ENCODE measurements at regions not wholly inside any gene's neighbourhood (a gene's known extent, or its start where the extent isn't known, plus 50 kb on each side); places are given as distances from the start of the nearest gene placed in this dataset.

- H3K9me3 ChIP-seq (ENCODE audit: low read depth), result no peaks in the 10 kb centered on the region
- H3K4me1 Mint-ChIP-seq, result no peaks in the 10 kb centered on the region
- no peak overlapping the region for H3K27ac ChIP-seq
- H3K27me3 Mint-ChIP-seq (ENCODE audit: insufficient read depth, low read depth), result no peaks in the 10 kb centered on the region
- no peak overlapping the region for H2AFZ ChIP-seq (replicated peaks)
- no peaks in the 10 kb centered on the region for H3K36me3 Mint-ChIP-seq
- no peaks in the 10 kb centered on the region for H3F3A ChIP-seq (ENCODE audit: low read depth)
- no peak for DNase-seq (ENCODE audit: low spot score)
- H3K79me2 ChIP-seq (ENCODE audit: low read depth), result no peaks in the 10 kb centered on the region
- no peak overlapping the region for H3K4me2 ChIP-seq
- no peaks in the 10 kb centered on the region for H3K27me3 ChIP-seq
- no peaks in the 10 kb centered on the region for H4K20me1 ChIP-seq (ENCODE audit: low read depth)
- no peak overlapping the region for H3K27ac Mint-ChIP-seq
- H3K9ac ChIP-seq, result no peak overlapping the region
- no peak overlapping the region for H3K4me3 Mint-ChIP-seq
- TF ChIP-seq EZH2 (IDR thresholded peaks at IDR 0.05), result no peak
- no peak for TF ChIP-seq CTCF (IDR thresholded peaks at IDR 0.05)
- no peak for TF ChIP-seq EZH2phosphoT487 (IDR thresholded peaks at IDR 0.05)
- no peaks in the 10 kb centered on the region for H3K36me3 ChIP-seq
- H3K9me3 Mint-ChIP-seq, result peaks cover 5% of the 10 kb centered on the region
- no peaks in the 10 kb centered on the region for H3K4me1 ChIP-seq
- H3K4me3 ChIP-seq, result no peak overlapping the region
Observed at GRCh38 chr10:125401462-125401861, 241.1 kb upstream of the CTBP2 start.

- H3K27me3 Mint-ChIP-seq (ENCODE audit: insufficient read depth, low read depth), result peaks cover 2% of the 10 kb centered on the region
- no peak overlapping the region for H3K4me3 Mint-ChIP-seq
- no peak for TF ChIP-seq EZH2 (IDR thresholded peaks at IDR 0.05)
- no peak for TF ChIP-seq CTCF (IDR thresholded peaks at IDR 0.05)
- no peak for TF ChIP-seq EZH2phosphoT487 (IDR thresholded peaks at IDR 0.05)
- Histone ChIP-seq H2AFZ (replicated peaks) (no peak overlapping the region), H4K20me1 (ENCODE audit: low read depth) (no peaks in the 10 kb centered on the region), H3F3A (ENCODE audit: low read depth) (no peaks in the 10 kb centered on the region), H3K27me3 (no peaks in the 10 kb centered on the region), H3K4me3 (no peak overlapping the region), H3K27ac (no peak overlapping the region), H3K9me3 (ENCODE audit: low read depth) (no peaks in the 10 kb centered on the region), H3K9ac (no peak overlapping the region), H3K79me2 (ENCODE audit: low read depth) (no peaks in the 10 kb centered on the region), H3K4me1 (no peaks in the 10 kb centered on the region), H3K4me2 (no peak overlapping the region), H3K36me3 (no peaks in the 10 kb centered on the region)
- no peaks in the 10 kb centered on the region for H3K4me1 Mint-ChIP-seq
- DNase-seq (ENCODE audit: low spot score), result no peak
- no peak overlapping the region for H3K27ac Mint-ChIP-seq
- peaks cover 5% of the 10 kb centered on the region for H3K9me3 Mint-ChIP-seq
- H3K36me3 Mint-ChIP-seq, result no peaks in the 10 kb centered on the region
Observed at GRCh38 chr10:125399289-125399688, 238.9 kb upstream of the CTBP2 start.

- Mint-ChIP-seq H3K36me3 (no peaks in the 10 kb centered on the region), H3K4me1 (no peaks in the 10 kb centered on the region), H3K4me3 (no peak overlapping the region), H3K27me3 (ENCODE audit: insufficient read depth, low read depth) (peaks cover 2% of the 10 kb centered on the region), H3K27ac (no peak overlapping the region), H3K9me3 (peaks cover 5% of the 10 kb centered on the region)
- Histone ChIP-seq H3K4me1 (no peaks in the 10 kb centered on the region), H3K4me3 (no peak overlapping the region), H3K9ac (no peak overlapping the region), H2AFZ (replicated peaks) (no peak overlapping the region), H3K36me3 (no peaks in the 10 kb centered on the region), H3K79me2 (ENCODE audit: low read depth) (no peaks in the 10 kb centered on the region), H3F3A (ENCODE audit: low read depth) (no peaks in the 10 kb centered on the region), H3K27me3 (no peaks in the 10 kb centered on the region), H3K4me2 (no peak overlapping the region), H3K27ac (no peak overlapping the region), H4K20me1 (ENCODE audit: low read depth) (no peaks in the 10 kb centered on the region), H3K9me3 (ENCODE audit: low read depth) (no peaks in the 10 kb centered on the region)
- no peak for DNase-seq (ENCODE audit: low spot score)
- TF ChIP-seq CTCF (IDR thresholded peaks at IDR 0.05) (no peak), EZH2phosphoT487 (IDR thresholded peaks at IDR 0.05) (no peak), EZH2 (IDR thresholded peaks at IDR 0.05) (no peak)
Observed at GRCh38 chr10:125398270-125398669, 237.9 kb upstream of the CTBP2 start.

- no peak for TF ChIP-seq EZH2 (IDR thresholded peaks at IDR 0.05)
- H3K36me3 Mint-ChIP-seq, result no peaks in the 10 kb centered on the region
- Histone ChIP-seq H3K9me3 (ENCODE audit: low read depth) (no peaks in the 10 kb centered on the region), H3K27me3 (no peaks in the 10 kb centered on the region), H3F3A (ENCODE audit: low read depth) (no peaks in the 10 kb centered on the region), H3K4me2 (no peak overlapping the region), H3K79me2 (ENCODE audit: low read depth) (no peaks in the 10 kb centered on the region), H3K36me3 (no peaks in the 10 kb centered on the region), H3K4me1 (no peaks in the 10 kb centered on the region), H3K4me3 (no peak overlapping the region), H3K27ac (no peak overlapping the region), H3K9ac (no peak overlapping the region), H2AFZ (replicated peaks) (no peak overlapping the region), H4K20me1 (ENCODE audit: low read depth) (no peaks in the 10 kb centered on the region)
- H3K4me1 Mint-ChIP-seq, result no peaks in the 10 kb centered on the region
- H3K27me3 Mint-ChIP-seq (ENCODE audit: insufficient read depth, low read depth), result peaks cover 2% of the 10 kb centered on the region
- H3K27ac Mint-ChIP-seq, result no peak overlapping the region
- no peak overlapping the region for H3K4me3 Mint-ChIP-seq
- no peak for DNase-seq (ENCODE audit: low spot score)
- peaks cover 3% of the 10 kb centered on the region for H3K9me3 Mint-ChIP-seq
Observed at GRCh38 chr10:125397608-125398007, 237.2 kb upstream of the CTBP2 start.

Measured in neural progenitor cell (in vitro differentiated cells).